HG03064 (cell line): ENCODE measurements at regions not wholly inside any gene's neighbourhood (a gene's known extent, or its start where the extent isn't known, plus 50 kb on each side); places are given as distances from the start of the nearest gene placed in this dataset.

Experiments
- ATAC-seq: cut with Tn5 transposase; IDR thresholded peaks from one replicate; pipeline ENCODE4 v1.9.1; 2021; ENCODE audit warnings: low read depth; ENCODE audit not compliant: unreplicated experiment

DNA sequence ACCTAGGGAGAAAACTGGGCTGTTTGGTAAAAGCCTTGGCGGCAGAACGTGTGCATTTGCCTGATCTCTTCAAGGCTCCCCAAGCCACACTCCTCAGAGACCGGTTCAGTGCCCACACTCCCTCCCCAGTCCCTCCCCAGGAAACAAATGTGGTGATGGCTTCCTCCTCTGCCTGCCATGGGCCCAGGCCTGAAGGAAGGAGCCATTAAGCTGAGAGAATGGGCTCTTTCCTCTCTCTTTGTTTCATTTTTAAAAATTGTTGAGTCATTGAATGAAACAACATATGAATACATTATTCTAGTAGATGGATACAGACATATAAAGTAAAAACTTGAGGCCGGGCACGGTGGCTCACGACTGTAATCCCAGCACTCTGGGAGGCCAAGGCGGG, 50.6 kb upstream of the YWHAQ start:
- no peak for ATAC-seq

DNA sequence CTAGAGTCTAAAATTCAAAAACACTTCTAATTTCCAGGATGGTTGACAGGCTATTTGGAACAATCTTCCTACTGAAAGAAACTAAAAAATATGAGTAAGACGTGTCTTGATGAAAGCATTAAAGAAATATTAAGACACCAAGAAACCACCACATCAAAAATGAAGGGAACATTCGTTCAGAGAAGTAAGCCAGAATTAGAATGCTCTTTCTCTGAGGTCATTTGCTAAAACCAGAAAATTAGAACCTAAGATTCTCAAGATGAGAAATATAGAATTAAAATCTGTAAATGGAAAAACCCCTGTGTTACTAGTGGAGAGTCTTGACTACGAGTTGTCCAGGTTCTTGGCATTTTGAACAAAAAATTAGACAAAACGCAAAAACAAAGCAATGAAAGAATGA, 54.8 kb upstream of the YWHAQ start:
- ATAC-seq, result no peak

DNA sequence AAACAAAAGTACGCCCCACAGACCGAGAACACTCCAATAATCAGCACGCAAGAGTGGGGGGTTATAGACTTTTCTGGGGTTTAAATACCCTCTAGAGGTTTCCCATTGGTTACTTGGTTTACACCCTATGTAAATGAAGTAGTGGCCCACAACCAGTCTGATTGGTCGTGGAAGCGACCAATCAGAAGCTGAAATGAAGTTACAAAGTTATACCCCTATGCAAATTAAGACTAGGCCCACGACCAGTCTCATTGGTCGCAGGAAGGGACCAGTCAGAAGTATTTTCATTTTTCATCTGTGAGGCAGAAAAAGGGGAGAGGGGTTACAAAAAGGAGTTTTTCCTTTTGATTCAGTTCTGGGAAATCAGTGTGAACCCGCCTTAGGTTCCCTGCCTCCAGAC, 55.3 kb upstream of the YWHAQ start:
- ATAC-seq, result no peak

DNA sequence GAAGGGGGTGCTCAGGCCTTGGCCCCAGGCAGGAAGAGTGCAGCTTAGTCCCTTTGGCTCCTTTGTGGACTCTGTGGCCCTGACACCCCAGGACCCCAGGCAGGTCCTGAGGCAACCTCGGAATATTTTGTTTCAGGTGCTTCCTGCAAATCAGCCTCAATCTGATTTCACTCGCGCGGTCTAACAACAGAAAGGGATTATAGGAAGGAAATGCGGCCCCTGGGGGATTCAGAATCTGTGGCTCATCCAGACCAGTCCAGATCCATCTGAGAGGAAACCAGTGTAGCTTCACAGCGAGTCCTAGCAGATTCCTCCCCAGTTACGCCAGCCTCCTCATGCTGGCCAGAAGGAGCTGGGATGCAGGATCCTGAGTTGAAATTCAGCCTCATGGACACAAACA, 59.5 kb upstream of the YWHAQ start:
- ATAC-seq, result no peak

DNA sequence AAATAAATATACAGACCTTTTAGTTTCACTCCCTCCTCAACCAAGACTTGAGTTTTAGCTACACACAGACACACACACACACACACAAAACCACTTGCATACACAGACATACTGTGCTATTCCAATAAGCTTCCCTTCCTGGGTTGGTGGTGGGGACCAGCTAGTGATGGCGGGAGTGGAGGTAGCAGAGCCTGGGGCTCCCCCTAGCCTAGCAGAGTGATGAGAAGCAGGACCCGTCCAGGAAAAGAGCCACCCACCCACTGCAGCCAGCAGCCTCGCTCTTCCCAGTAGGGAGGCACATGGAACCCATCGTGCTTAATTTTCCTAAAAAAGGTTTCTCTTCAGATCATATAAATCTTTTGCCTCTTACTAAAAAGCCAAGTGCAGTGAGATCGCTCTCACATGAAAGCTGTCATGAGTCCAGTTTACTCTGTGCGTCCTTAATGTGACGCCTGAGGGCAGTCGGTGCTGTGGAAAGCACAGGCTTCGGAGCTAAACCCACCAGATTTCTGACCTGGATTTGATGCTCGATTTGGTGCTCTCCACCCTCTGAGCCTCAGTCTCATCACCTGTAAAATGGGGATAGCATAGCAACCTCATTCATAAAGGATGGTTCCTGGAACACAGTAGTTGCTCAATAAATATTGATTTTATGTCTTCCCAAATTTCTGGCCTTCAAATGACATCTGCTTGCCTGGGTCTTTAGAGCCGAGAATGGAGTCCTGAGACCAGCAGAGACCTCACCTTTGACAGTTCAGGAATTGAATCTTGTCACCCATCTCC, 60.1 kb upstream of the YWHAQ start:
- ATAC-seq, result no peak

DNA sequence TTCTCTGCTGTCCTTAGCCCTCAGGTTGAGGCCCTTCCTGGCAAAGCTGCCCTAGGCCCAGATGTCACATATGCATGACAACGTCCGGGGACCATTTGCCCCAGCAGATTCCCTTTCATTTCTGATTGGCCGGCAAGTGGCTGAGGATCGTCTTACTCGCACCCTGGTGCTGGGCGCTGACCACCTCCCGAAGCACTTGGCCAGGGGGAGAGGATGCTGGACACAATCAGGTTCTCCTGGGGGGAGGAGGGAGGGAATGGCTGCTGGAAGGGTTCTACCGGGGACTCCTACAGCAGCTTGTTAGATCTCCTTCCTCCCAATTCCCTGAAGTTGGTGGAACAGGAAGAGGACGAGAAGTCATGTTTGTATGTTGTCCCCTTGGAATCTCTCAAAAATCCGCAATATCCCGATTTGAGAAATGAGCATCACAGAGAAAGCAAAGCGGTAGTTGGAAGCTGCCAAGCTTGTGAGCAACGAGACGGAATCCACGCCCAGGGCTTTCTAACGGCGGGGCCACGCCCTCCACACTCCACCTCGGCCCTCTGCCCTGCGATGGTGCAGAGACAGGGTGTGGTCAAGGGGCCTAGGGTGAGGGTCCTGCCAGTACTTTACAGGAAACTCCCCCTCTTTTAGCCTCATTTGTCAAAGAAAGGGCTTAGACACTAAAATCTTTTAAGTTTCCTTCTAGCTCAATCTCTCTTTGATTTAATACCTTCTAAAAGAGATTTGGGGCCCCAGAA, 61.8 kb upstream of the YWHAQ start:
- no peak for ATAC-seq

DNA sequence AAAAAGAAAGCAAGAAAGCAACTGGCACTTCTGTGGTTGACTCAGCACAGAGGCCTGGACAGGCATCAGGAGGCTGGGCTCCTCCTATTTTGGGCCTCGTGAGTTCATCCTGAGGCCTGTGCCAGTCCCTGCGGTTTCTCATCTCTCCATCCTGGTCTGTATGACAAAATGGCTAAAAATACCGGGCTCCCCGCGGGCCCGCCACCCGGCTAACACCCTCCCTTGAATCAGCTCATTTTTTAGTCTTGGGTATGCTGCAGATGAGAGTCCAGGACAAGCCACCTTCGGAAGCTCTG, 62.3 kb upstream of the YWHAQ start:
- no peak for ATAC-seq

DNA sequence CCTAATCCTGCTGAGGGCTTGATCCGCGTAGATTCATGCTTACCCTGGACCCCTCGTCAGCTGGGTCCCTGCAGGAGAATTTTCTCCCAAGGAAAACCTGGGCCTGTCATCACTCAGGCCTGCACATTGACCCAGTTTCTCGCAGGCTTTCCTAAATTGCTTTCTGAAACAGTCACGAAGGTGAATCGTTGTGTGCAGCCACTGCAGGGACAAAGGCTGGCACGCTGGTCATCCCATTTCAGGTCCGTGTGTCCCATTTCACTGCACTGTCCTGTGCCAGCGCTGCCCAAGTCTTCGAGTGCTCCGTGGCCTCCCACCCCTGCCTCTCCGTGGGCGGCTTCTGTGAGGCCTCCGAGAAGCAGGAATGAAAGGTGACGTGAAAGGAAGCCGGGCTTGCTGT, 62.8 kb upstream of the YWHAQ start:
- no peak for ATAC-seq

DNA sequence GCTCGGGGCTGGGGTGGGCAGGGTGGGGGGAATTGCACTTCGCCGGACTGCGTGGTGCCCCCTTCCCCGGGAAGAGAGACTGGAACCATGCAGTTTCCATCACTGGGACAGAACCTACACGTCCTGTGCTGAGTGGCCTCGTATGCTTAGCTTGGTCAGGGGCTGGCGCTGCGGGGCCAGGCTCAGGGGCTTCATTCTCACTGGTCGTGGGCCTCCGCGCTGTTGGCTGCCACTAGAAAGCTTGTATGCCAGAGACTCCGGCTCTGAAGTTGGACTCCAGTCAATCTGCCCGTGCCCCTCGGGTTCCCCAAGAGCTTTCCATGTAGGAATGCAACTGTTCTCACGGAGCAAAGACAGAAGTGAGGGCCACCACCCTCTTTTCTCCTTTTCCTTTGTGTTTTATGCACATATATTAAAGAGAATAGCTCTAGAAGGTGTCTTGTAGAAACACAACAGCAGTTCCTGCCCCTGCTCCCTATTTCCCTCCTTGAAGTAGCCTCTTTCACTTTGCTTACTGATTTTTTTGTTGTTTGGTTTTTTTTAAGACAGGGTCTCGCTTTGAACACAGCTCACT, 64.0 kb upstream of the YWHAQ start:
- ATAC-seq, result no peak

DNA sequence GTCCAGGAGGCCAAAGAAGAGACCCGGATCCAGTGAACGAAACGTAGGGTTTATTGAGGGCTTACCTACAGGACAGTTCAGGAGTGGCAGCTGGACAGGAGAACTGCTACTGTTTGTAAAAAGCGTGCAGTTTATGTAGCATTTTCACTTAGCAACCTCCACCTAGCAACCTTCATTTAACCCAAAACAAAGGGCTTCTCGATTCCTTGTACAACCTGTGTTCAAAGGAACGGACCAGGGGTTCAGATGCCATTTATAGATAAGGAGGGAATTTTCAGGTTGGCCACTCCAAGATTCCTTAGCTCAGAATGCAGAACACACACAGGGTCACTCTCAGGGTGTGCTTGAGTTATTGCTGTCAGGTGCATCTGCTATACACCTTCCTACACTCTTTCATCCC, 65.1 kb upstream of the YWHAQ start:
- no peak for ATAC-seq

DNA sequence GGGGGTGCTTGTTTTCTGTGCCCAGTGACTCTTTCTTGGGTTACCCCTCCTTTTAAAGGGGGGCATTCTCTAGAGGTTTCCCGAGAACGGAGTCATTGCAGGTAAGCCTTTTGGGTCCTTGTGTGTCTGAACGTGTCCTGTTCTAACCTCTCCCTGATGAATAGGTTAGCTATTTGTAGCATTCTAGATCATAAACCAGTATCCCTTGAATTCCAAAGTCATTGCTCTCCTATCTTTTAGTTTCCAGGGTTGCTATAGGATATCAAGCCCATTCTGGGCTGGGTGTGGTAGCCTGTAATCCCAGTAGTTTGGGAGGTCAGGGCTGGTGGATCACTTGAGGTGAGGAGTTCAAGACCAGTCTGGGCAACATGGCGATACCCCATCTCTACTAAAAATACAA, 65.9 kb upstream of the YWHAQ start:
- ATAC-seq, result no peak

DNA sequence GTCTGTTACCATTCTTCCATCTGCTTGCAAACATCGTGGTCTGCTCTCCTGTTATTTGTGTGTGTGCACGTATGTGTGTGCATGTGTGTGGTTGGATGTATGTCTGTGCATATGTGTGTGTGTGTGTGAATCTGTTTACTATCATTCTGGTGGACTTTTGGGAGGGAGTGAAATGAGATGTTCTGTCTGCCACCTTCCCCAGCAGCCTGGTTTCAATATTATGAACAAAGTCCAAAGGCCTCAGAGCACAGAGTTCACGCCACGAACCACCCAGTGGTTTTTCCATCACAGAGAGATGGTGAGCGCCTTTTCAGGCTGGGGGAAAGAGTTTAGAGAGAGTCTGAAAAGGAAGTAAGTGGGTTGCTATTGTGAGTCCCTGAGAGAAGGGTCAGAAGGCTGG, 67.1 kb upstream of the YWHAQ start:
- no peak for ATAC-seq

DNA sequence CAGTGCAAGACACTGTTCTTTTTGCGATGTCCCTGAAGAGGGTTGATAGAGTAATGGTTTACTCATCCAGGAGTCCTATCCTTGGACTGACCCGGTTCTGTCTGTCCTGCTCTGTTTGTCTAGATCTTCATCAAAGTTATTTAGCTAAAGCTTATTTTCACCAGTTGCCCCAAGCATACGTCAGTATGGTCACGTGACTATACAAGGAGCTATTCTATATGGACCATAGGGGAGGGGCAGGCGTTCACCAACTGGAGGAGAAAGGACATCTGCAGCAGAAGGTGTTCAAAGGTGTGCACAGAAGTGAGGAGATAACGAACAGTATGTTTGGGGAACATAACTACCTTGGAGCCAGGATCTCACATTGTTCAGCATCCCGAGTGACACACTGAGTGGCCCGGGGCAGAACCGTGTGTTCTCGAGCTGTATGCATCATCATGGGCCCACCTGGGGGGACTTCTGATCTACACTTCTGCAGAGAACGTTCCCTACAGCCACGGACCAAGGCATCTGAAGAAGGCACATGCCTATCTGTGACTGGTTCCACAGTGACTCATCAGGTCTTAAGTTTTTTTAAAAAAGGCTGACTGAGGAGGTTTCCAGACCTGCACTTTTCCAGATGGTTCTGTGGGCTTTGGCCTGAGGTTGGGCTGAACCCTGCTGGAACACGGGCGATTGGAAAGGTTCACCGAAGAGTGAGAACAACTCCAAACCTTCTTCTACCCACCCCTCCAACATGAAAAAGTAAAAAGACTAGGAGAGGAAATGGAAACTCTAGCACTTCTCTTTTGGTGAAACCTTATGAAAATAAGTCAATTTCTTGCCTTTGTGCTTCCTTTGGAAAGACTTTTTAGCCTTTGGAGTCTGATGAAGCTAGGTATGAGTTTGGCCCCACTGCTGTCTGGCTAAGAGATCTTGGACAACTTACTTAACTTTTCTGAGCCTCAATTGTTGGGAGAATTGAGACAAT, 68.6 kb upstream of the YWHAQ start:
- no peak for ATAC-seq

DNA sequence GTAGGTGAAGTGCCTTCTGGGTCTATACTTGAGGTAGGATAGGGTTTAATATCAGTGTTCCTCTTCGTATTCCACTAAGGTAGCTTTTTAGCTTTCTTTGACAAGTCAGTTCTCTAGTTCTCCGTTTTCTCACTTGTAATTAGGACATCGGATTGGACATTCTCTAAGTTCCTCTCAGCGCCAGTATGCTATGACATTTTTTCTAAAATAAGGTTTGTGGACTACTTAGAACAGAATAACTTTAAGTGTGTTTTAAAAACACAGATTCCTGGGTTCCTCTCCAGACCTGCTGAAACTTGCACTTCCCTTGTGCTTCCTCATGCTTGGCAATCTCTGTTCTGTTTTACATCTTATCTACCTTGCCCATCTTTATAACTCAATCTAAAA, 69.3 kb upstream of the YWHAQ start:
- ATAC-seq, result no peak

DNA sequence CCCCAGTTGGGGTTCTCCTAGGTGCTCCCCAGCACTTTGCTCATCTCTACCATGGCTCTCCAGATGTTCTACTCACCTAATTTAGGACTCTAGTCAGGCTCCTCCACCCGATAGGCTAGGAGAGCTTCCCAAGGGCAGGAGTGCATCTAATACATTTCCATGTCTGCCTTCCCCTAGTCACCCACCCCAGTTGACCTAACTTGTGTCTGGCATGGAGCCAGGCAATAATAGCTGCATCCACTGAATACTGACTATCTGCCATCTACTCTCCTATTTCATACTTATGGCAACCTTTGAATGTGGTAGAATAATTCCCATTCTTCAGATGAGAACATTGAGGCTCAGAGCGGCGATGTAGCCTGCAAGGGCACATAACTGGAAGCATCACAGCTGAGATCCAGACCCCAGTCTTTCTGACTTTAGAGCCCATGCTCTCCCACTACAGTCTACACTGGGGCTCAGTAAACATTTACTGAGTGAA, 71.8 kb upstream of the YWHAQ start:
- no peak for ATAC-seq

DNA sequence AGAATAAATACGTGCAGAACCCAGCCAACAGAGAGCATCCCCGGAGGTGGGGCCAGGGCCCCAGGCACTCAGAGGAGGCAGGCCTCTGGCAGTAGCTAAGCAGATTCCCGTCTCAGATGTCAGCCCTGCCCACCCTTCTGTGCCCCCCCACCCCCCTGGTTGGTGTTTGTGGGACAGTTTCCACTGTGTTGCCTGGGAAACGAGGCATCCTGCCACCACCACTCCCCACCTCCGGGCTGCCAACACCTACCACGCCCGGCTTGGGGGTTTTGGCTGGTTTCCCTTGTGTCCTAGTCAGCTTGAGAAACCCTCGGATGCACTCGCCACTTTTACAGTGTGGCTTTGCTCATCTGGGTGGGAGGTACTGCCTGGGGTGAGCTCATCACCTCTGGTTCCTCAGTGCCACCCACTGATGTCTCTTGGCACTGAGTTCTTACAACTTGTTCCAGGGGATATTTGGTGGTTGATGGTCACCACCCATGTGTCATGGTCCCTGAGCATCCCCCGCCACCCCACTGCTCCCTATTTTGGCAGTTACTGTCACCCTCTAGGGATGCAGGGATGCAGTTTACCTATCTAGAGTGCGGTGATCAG, 72.4 kb upstream of the YWHAQ start:
- ATAC-seq, result no peak

DNA sequence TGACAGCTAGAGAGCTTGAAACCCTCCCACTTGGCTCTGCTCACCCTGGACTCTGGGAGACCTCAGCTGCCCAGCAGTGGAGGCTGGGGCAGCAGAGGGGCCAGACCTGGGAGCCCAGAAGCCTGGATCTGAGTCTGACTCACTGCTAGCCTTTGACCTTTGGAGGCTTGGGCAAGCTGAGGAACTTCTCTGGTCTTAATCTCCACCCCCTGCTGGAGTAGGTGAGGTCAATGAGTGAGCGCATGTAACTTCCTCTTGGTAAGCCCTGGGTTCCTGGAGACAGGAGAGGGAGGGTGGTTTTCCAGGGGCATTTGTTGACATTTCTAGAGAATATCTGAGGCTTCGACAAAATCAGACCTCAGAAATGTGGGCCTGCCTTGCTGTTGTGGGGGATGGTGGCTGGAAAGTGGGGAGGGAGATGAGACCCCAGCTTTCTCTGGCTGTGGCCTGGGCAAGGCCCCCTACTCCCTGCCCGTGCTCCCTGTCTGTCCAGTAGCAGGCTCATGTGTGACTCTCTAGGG, 73.0 kb upstream of the YWHAQ start:
- ATAC-seq, result no peak

DNA sequence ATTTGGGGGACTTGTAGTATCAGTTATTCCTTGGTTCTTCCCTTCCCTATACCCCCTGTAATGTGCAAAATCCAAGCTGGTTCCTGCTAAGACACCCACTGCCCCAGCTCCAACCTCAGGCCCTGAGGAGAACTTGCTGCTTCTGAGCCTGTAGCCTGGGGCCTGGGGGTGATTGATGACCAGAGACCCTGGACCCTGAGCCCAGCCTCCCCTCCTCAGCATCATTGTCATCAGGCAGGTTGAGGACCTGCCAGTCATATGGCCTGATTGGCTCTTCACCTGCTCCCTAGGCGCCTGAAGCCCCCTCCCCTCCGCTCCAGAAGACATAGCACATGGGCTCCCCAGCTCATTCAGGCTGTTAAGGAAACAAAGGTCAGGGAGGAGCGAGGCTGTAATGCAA, 73.8 kb upstream of the YWHAQ start:
- ATAC-seq, result no peak

DNA sequence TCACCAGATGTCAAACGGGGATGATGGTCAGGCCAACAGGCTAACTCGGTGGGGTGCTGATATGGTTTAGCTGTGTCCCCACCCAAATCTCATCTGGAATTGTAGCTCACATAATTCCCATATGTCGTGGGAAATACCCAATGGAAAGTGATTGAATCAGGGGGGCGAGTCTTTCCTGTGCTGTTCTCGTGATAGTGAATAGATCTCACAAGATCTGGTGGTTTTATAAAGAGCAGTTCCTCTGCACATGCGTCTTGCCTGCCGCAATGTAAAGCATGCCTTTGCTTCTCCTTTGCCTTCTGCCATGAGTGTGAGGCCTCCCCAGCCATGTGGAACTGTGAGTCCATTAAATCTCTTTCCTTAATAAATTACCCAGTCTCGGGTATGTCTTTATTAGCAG, 74.4 kb upstream of the YWHAQ start:
- ATAC-seq, result no peak

DNA sequence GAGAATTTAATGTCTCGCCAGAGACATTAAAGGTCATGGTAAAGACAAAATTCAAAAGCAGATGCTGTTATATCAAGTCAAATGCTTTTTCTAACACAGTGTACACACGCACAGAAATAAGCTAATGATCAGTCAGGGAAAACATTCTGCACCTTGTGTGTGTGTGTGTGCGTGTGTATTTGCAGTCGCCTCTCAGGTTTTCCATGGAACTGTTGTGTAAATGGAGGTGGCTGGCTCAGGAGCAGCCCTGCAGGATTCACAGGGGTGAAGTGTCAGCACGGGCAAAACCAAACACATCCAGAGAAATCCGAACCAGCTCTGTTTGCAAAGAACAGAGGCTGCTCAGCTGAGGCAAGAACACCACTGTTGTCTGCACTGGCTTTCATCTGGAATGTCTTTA, 76.2 kb upstream of the YWHAQ start:
- ATAC-seq, result no peak
